Breast epithelium (tissue), 3 donors: ENCODE measurements at regions not wholly inside any gene's neighbourhood (a gene's known extent, or its start where the extent isn't known, plus 50 kb on each side); places are given as distances from the start of the nearest gene placed in this dataset.

Source experiments
- POLR2A ChIP-seq: fragments of 450-650 bp; IDR thresholded peaks from one replicate; pipeline ENCODE4 v1.6.1; 2016; ENCODE audit warnings: antibody characterized with exemption, mild to moderate bottlenecking, moderate library complexity
- POLR2AphosphoS5 ChIP-seq, 3 donors: sonication (generic); formaldehyde crosslinking; IDR thresholded peaks; one replicate each; pipeline ENCODE4 v1.6.1; 2017; ENCODE audit warnings: antibody characterized with exemption in 3 of 3
- TF ChIP-seq, protein P1 (sequence below), 3 donors: fragments of 450-650 bp; IDR thresholded peaks; one replicate each; pipeline ENCODE4 v1.5.1; 2016 to 2017; ENCODE audit warnings: antibody characterized with exemption in 3 of 3, mild to moderate bottlenecking in 3 of 3, moderate library complexity in 3 of 3

- TF ChIP-seq, protein P1, sequence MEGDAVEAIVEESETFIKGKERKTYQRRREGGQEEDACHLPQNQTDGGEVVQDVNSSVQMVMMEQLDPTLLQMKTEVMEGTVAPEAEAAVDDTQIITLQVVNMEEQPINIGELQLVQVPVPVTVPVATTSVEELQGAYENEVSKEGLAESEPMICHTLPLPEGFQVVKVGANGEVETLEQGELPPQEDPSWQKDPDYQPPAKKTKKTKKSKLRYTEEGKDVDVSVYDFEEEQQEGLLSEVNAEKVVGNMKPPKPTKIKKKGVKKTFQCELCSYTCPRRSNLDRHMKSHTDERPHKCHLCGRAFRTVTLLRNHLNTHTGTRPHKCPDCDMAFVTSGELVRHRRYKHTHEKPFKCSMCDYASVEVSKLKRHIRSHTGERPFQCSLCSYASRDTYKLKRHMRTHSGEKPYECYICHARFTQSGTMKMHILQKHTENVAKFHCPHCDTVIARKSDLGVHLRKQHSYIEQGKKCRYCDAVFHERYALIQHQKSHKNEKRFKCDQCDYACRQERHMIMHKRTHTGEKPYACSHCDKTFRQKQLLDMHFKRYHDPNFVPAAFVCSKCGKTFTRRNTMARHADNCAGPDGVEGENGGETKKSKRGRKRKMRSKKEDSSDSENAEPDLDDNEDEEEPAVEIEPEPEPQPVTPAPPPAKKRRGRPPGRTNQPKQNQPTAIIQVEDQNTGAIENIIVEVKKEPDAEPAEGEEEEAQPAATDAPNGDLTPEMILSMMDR (IDR thresholded peaks at IDR 0.05) = no peak
- TF ChIP-seq POLR2A = no peak
- no peak for TF ChIP-seq POLR2AphosphoS5 (IDR thresholded peaks at IDR 0.05)
Measured at GRCh38 chr3:162218479-162218878, 721.9 kb downstream of the OTOL1 start.
